Lung (tissue), 11 donors: ENCODE measurements at regions not wholly inside any gene's neighbourhood (a gene's known extent, or its start where the extent isn't known, plus 50 kb on each side); places are given as distances from the start of the nearest gene placed in this dataset.

Experiments used
- ATAC-seq: fragments of 200-7000 bp; cut with Tn5 transposase; one replicate; pipeline ENCODE4 v1.9.1; 2020; ENCODE audit warnings: moderate number of reproducible peaks; ENCODE audit not compliant: insufficient read depth, low FRiP score
- DNase-seq, 3 donors: peaks; one replicate each; pipeline ENCODE4 v3.0.0-alpha.2; 2013 to 2017
- H3K27ac ChIP-seq, 2 donors: one replicate each; pipeline ENCODE4 v1.5.1; 2013; ENCODE audit warnings: mild to moderate bottlenecking in 2 of 2, moderate library complexity in 2 of 2, control low read depth in 1 of 2, inconsistent platforms in 1 of 2, low read depth in 1 of 2, low read length in 1 of 2
- H3K27me3 ChIP-seq, 3 donors: one replicate each; pipeline ENCODE4 v1.5.1; 2013; ENCODE audit warnings: low read length in 2 of 3; ENCODE audit not compliant: control insufficient read depth in 3 of 3, insufficient read depth in 3 of 3
- H3K36me3 ChIP-seq, 4 donors: one replicate each; pipeline ENCODE4 v1.5.1; 2013; ENCODE audit warnings: low read length in 4 of 4, mild to moderate bottlenecking in 1 of 4, moderate library complexity in 1 of 4; ENCODE audit not compliant: control insufficient read depth in 4 of 4, insufficient read depth in 4 of 4
- H3K4me1 ChIP-seq, 5 donors: one replicate each; pipeline ENCODE4 v1.5.1; 2013; ENCODE audit warnings: low read length in 5 of 5, mild to moderate bottlenecking in 2 of 5, moderate library complexity in 1 of 5; ENCODE audit not compliant: control insufficient read depth in 5 of 5, insufficient read depth in 5 of 5
- H3K4me3 ChIP-seq: one replicate; pipeline ENCODE4 v1.5.1; 2013; ENCODE audit warnings: mild to moderate bottlenecking, control low read depth, moderate library complexity
- H3K9ac ChIP-seq, 2 donors: one replicate each; pipeline ENCODE4 v1.5.1; 2013; ENCODE audit warnings: low read length in 2 of 2, control low read depth in 1 of 2; ENCODE audit not compliant: insufficient read depth in 1 of 2
- H3K9me3 ChIP-seq, 4 donors: one replicate each; pipeline ENCODE4 v1.5.1; 2013; ENCODE audit warnings: low read length in 3 of 4, mild to moderate bottlenecking in 1 of 4, moderate library complexity in 1 of 4; ENCODE audit not compliant: control insufficient read depth in 4 of 4, insufficient read depth in 3 of 4
- WGBS, 2 donors: extraction: QIAGEN DNeasy Blood & Tissue Kit; methylation state at CpG; one replicate each; pipeline ENCODE4 v1.1.7; 2013; 5-methylcytosine and 5-hydroxymethylcytosine counted together
- TF ChIP-seq, protein P1 (sequence below): IDR thresholded peaks from 2 replicates; pipeline ENCODE4 v1.5.1; 2012; ENCODE audit warnings: mild to moderate bottlenecking; ENCODE audit errors: control extremely low read depth, extremely low read depth
- donor health status: control.
- donor health status: control.
- donor health status: Bipolar disorder and iron deficiency.
- donor health status: healthy.
- donor health status: DM: yes; HTN: yes; CAD: no.

DNA sequence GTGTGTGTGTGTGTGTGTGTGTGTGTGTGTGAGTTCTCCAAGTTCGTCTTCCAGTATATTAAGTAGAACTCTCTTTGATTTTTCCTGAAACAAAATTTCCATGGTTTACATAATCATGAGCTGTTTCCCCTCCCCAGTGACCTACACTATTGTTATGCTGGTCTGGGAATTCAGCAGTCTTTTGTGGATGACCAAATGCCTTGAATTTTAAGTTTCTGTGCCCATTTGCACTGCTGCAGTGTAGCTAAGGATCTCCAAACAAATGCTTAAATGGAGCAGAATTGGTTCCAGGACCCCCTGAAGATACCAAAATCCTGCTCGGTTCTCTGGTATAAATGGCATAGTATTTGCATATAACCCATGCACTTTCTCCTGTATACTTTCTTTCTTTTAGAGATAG, 77.2 kb upstream of the SLC34A2 start:
- 74 to 81% methylated on average over 2 of the region's 2 CpGs for WGBS, 2 donors
- ATAC-seq (no peak), DNase-seq (no peak)
- TF ChIP-seq, protein P1, sequence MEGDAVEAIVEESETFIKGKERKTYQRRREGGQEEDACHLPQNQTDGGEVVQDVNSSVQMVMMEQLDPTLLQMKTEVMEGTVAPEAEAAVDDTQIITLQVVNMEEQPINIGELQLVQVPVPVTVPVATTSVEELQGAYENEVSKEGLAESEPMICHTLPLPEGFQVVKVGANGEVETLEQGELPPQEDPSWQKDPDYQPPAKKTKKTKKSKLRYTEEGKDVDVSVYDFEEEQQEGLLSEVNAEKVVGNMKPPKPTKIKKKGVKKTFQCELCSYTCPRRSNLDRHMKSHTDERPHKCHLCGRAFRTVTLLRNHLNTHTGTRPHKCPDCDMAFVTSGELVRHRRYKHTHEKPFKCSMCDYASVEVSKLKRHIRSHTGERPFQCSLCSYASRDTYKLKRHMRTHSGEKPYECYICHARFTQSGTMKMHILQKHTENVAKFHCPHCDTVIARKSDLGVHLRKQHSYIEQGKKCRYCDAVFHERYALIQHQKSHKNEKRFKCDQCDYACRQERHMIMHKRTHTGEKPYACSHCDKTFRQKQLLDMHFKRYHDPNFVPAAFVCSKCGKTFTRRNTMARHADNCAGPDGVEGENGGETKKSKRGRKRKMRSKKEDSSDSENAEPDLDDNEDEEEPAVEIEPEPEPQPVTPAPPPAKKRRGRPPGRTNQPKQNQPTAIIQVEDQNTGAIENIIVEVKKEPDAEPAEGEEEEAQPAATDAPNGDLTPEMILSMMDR, result no peak
- no peak overlapping the region for H3K27ac ChIP-seq
- no peaks in the 10 kb centered on the region for H3K36me3 ChIP-seq
- no peak overlapping the region for H3K9ac ChIP-seq
- H3K4me1 ChIP-seq, result no peaks in the 10 kb centered on the region
- no peak overlapping the region for H3K4me3 ChIP-seq
- H3K27me3 ChIP-seq, result no peaks in the 10 kb centered on the region
- no peaks in the 10 kb centered on the region for H3K9me3 ChIP-seq

DNA sequence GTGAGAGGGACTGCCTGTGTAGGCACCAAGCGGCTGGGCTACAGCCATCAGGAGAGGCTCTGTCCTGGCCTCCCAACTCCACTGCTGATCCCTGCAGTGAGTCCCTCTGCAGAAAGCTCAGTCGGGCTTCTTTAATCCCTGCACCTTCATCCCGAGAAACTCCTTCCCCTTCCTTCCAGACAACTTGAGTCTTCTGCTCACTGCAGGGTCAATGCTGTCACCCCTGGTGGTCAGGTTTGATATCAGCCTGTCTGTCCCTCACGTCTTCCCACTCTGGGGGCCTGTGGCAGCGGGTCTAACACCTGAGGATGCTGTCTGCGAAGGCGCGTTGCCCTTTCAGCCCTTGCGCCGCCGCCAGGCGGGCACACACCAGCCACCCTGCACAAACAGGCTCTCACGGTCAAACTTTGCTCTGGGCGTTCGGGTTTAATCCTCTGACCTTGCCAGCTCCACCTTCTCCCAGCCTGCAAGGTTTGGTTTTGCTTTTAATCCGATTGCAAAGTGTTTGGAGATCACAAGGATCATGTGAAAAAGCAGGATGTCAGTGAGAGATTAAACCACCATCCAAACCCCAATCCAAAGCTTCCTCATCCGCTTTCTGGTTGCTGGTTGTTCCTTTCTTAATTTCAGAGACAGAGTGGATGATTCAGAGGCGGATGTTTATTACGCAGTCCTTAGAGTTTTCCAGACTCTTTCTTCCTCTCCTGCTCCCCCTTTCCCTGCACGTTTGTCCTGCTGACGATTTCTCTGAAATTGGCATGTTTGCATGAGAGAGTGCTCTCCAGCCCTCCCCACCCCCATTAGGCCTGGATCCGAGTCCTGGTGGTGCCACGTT, 74.8 kb upstream of the SLC34A2 start:
- H3K9ac ChIP-seq, result no peak overlapping the region
- no peak overlapping the region for H3K4me3 ChIP-seq
- H3K9me3 ChIP-seq, result no peaks in the 10 kb centered on the region
- ATAC-seq (no peak), DNase-seq (no peak)
- H3K4me1 ChIP-seq, result no peaks in the 10 kb centered on the region
- H3K36me3 ChIP-seq, result no peaks in the 10 kb centered on the region
- TF ChIP-seq, protein P1, result no peak
- H3K27ac ChIP-seq, result no peak overlapping the region
- no peaks in the 10 kb centered on the region for H3K27me3 ChIP-seq
- 73 to 80% methylated on average over 23 of the region's 23 CpGs for WGBS, 2 donors

DNA sequence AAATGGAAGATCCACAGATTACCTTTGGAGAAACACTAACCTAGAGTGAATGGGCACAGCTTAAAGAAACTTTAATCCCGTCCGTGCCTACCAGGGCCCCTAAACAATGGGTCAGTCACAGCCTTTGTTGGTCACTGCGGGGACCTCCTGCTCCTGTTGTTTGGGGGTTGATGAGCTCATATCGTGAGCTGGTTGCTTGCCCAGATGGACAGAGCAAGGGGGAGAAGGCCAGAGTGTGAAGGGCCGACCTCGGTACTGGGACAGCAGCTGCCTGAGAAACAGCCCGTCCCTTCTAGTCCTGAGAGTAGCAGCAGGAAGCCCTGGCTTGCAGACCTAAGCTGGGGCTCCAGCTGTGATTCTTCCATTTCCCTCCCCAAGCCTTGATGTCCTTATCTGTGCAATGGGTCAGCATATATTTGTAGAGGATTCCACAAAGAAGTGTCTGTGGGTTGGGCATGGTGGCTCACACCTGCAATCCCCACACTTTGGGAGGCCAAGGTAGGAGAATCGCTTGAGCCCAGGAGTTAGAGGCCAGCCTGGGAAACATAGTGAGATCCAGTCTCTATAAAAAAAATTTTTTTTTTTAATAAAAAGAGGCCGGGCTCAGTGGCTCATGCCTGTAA, 69.6 kb upstream of the SLC34A2 start:
- Histone ChIP-seq H3K27ac (no peak overlapping the region), H3K27me3 (no peaks in the 10 kb centered on the region), H3K4me3 (no peak overlapping the region), H3K9ac (no peak overlapping the region), H3K9me3 (peaks cover 0 to 2% (median 0%) of the 10 kb centered on the region in 4 donors), H3K36me3 (no peaks in the 10 kb centered on the region), H3K4me1 (no peaks in the 10 kb centered on the region)
- WGBS, 2 donors, result 88 to 95% methylated on average over 9 of the region's 9 CpGs
- TF ChIP-seq, protein P1, result no peak
- ATAC-seq (no peak), DNase-seq (no peak)
